22Rv1 (cell line): ENCODE measurements at regions not wholly inside any gene's neighbourhood (a gene's known extent, or its start where the extent isn't known, plus 50 kb on each side); places are given as distances from the start of the nearest gene placed in this dataset.

Source experiments
- H3K27ac ChIP-seq: fragments of 450-650 bp; 2 replicates; pipeline ENCODE4 v1.5.1; 2017
- CTCF ChIP-seq: fragments of 450-650 bp; IDR thresholded peaks from 2 replicates; pipeline ENCODE4 v1.5.1; 2017; ENCODE audit warnings: mild to moderate bottlenecking
- ZFX ChIP-seq: fragments of 450-650 bp; IDR thresholded peaks from 2 replicates; pipeline ENCODE4 v1.6.1; 2017; ENCODE audit warnings: antibody characterized with exemption, borderline replicate concordance

- no peak overlapping the region for H3K27ac ChIP-seq
- TF ChIP-seq CTCF (no peak), ZFX (no peak)
Measured at GRCh38 chr2:167388901-167389300, 500.6 kb downstream of the XIRP2 start.

GRCh38 chr2:167388497-167388896 lies 500.2 kb downstream of the XIRP2 start:
- no peak overlapping the region for H3K27ac ChIP-seq
- TF ChIP-seq ZFX (no peak), CTCF (no peak)

GRCh38 chr2:167386694-167387093 lies 498.4 kb downstream of the XIRP2 start:
- TF ChIP-seq ZFX (no peak), CTCF (no peak)
- no peak overlapping the region for H3K27ac ChIP-seq

GRCh38 chr2:167383610-167384194 lies 495.4 kb downstream of the XIRP2 start:
- H3K27ac ChIP-seq, result no peak overlapping the region
- TF ChIP-seq ZFX (no peak), CTCF (no peak)

- no peak overlapping the region for H3K27ac ChIP-seq
- TF ChIP-seq ZFX (no peak), CTCF (no peak)
Measured at GRCh38 chr2:167381349-167381748, 493.1 kb downstream of the XIRP2 start.

- no peak overlapping the region for H3K27ac ChIP-seq
- no peak for TF ChIP-seq ZFX
Measured at GRCh38 chr2:167380555-167380954, 492.3 kb downstream of the XIRP2 start.

- TF ChIP-seq ZFX (no peak), CTCF (no peak)
- no peak overlapping the region for H3K27ac ChIP-seq
Measured at GRCh38 chr2:167380094-167380493, 491.8 kb downstream of the XIRP2 start.

GRCh38 chr2:167369083-167369482 lies 480.8 kb downstream of the XIRP2 start:
- TF ChIP-seq CTCF (no peak), ZFX (no peak)
- H3K27ac ChIP-seq, result no peak overlapping the region
